ENCODE measurements at regions not wholly inside any gene's neighbourhood (a gene's known extent, or its start where the extent isn't known, plus 50 kb on each side); places are given as distances from the start of the nearest gene placed in this dataset.

DNA sequence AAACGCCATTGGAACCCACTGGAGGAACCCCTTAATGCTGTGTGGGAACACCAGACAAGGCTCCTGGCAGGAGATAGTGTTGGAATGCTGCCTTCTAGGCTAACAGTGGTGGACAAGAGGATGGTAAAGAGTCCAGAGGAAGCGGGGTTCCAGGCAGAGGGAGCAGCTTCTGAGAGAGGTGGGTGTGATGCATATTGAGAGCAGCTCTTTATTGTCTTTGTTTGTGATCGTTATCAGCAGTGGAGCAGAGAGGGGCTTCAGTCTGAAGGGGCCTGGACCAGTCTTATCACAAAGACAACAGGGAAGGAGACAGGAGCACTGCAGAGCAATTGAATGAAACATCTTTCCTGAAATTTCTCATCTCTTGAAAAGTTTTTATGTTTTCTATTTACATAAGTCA lies 106.8 kb upstream of the PLET1 start:
- TF ChIP-seq, protein P1, sequence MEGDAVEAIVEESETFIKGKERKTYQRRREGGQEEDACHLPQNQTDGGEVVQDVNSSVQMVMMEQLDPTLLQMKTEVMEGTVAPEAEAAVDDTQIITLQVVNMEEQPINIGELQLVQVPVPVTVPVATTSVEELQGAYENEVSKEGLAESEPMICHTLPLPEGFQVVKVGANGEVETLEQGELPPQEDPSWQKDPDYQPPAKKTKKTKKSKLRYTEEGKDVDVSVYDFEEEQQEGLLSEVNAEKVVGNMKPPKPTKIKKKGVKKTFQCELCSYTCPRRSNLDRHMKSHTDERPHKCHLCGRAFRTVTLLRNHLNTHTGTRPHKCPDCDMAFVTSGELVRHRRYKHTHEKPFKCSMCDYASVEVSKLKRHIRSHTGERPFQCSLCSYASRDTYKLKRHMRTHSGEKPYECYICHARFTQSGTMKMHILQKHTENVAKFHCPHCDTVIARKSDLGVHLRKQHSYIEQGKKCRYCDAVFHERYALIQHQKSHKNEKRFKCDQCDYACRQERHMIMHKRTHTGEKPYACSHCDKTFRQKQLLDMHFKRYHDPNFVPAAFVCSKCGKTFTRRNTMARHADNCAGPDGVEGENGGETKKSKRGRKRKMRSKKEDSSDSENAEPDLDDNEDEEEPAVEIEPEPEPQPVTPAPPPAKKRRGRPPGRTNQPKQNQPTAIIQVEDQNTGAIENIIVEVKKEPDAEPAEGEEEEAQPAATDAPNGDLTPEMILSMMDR (IDR thresholded peaks at IDR 0.05) = no peak
- no peak for DNase-seq
- Mint-ChIP-seq H3K4me3 (no peak overlapping the region), H3K27me3 (ENCODE audit: low read depth, poor library complexity) (peaks cover 14% of the 10 kb centered on the region), H3K9me3 (peaks cover 5% of the 10 kb centered on the region), H3K36me3 (ENCODE audit: low read depth) (no peaks in the 10 kb centered on the region), H3K27ac (no peak overlapping the region), H3K4me1 (peaks cover 8% of the 10 kb centered on the region)

DNA sequence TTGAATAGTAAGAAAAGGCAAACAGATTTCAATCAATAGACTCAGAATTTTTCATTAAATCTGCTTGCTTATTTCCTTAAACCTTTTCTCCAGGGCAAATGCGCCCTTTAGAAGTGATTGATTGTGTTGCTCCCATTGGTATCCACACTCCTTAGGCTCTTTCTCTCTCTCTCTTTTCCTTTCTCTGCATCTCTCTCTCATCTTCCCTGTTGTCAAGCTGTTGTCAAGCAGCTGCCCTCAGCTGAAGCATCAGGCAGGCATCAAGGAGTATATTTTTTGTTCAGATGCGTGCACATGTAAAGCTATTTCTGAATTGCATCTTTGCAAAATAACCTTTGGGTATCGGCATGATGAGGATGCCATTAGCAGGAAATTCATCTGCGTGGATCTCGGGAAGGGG lies 107.2 kb upstream of the PLET1 start:
- Mint-ChIP-seq H3K4me3 (no peak overlapping the region), H3K27me3 (ENCODE audit: low read depth, poor library complexity) (peaks cover 14% of the 10 kb centered on the region), H3K36me3 (ENCODE audit: low read depth) (no peaks in the 10 kb centered on the region), H3K27ac (no peak overlapping the region), H3K4me1 (peaks cover 4% of the 10 kb centered on the region), H3K9me3 (peaks cover 9% of the 10 kb centered on the region)
- TF ChIP-seq, protein P1 (IDR thresholded peaks at IDR 0.05) = no peak
- no peak for DNase-seq

DNA sequence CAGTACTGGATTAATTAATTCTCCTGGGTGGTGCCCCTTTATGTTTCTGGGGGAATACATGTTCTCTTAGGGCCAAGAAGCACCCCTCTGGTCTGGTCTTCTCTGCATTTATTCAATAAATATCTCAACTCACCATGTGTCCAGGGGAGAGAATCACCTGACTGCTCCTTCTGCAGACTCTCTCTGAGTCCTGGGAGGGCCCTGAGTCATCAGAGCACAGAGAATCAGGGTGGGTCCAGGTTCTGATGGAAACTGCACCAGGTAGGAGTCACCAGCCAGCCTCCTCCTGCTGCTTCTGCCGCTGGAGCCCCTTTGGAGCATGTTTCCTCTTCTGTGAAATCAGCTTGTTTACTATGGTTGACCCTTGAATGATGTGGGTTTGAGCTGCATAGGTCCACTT lies 107.7 kb upstream of the PLET1 start:
- Mint-ChIP-seq H3K36me3 (ENCODE audit: low read depth) (no peaks in the 10 kb centered on the region), H3K9me3 (peaks cover 14% of the 10 kb centered on the region), H3K4me1 (peaks cover 4% of the 10 kb centered on the region), H3K4me3 (no peak overlapping the region), H3K27ac (no peak overlapping the region), H3K27me3 (ENCODE audit: low read depth, poor library complexity) (peaks cover 14% of the 10 kb centered on the region)
- TF ChIP-seq, protein P1 (IDR thresholded peaks at IDR 0.05) = no peak
- DNase-seq = no peak

DNA sequence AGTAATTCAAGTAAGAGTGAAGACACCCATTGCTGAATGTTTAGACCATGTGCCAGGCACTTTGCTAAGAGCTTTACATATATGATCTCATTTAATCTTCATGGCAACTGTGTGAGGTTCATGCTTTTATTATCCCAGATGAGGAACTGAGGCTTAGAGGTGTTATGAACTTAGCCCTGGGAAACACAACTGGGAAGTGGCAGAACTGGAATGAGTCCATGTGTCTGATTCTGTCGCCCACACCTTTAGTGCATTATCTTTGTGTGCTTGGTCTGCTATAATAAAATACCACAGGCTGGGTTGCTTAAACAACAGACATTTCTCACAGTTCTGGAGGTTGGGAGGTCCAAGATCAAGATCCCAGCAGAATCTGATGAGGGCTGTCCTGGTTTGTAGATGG lies 108.7 kb upstream of the PLET1 start:
- Mint-ChIP-seq H3K4me1 (peaks cover 4% of the 10 kb centered on the region), H3K9me3 (peaks cover 14% of the 10 kb centered on the region), H3K27me3 (ENCODE audit: low read depth, poor library complexity) (peaks cover 10% of the 10 kb centered on the region), H3K27ac (no peak overlapping the region), H3K4me3 (no peak overlapping the region), H3K36me3 (ENCODE audit: low read depth) (no peaks in the 10 kb centered on the region)
- TF ChIP-seq, protein P1 (IDR thresholded peaks at IDR 0.05) = no peak
- DNase-seq = no peak

DNA sequence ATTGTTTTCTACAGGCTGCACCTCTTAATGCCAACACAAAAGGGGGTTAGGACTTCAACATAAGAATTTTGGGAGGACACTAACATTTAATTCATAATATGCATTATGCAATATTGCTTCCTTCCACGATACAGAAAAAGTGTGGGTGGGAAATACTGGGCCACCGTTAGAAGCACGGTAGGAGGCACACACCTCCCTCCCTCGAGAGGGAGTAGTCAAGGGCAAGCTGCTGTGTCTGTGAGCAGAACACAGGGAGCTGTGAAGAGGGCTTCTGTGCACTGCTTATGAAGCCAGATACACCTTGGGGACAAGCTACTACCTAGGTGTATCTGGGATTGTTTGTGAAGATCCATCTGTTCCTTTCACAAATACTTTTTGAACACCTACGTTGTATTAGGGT lies 109.3 kb upstream of the PLET1 start:
- Mint-ChIP-seq H3K9me3 (peaks cover 14% of the 10 kb centered on the region), H3K36me3 (ENCODE audit: low read depth) (no peaks in the 10 kb centered on the region), H3K4me3 (no peak overlapping the region), H3K27me3 (ENCODE audit: low read depth, poor library complexity) (peaks cover 10% of the 10 kb centered on the region), H3K4me1 (peaks cover 4% of the 10 kb centered on the region), H3K27ac (peak overlapping the region; percentile 24)
- no peak for DNase-seq
- TF ChIP-seq, protein P1 (IDR thresholded peaks at IDR 0.05) = no peak

DNA sequence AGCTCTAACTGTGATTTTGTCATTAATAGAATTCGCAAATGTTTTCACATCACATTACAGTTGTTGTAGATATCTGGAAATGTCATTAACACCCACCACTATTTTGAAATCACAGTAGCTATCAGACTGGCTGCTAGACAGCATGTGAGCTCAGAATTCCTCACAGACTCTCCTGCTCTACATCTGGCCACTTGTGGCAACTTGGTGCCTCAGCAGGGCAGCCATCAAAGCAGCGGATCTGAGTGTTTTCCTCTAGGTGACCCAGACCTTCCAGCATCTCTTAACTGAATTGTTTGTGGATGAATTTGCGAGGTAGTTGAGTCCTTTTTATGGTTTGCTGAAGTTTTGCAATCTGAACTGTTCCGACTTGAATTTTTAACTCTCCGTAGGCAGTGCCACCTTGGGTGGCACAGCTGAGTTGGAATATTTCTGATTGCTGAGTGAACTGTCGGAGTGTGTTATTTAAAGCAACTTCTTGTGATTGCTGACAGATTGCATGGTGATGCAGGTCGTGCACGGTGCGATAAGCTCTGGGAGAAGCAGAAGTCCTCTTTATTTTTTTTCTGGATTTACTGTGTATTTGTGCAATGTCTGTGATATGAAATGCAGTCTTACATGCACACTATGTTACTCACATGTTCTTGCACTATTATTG lies 114.0 kb upstream of the PLET1 start:
- no peaks in the 10 kb centered on the region for H3K36me3 Mint-ChIP-seq (ENCODE audit: low read depth)
- DNase-seq = no peak

More for the DNA sequence above, 114.0 kb upstream of the PLET1 start:
- Mint-ChIP-seq H3K27me3 (ENCODE audit: low read depth, poor library complexity) (peaks cover 6% of the 10 kb centered on the region), H3K9me3 (peaks cover 14% of the 10 kb centered on the region), H3K27ac (no peak overlapping the region), H3K4me3 (no peak overlapping the region), H3K4me1 (no peaks in the 10 kb centered on the region)
- TF ChIP-seq, protein P1 (IDR thresholded peaks at IDR 0.05) = no peak

All from nephron progenitor cell (in vitro differentiated cells).